Lower lobe of right lung (tissue), 2 donors: ENCODE measurements at regions not wholly inside any gene's neighbourhood (a gene's known extent, or its start where the extent isn't known, plus 50 kb on each side); places are given as distances from the start of the nearest gene placed in this dataset.
"Not testable (repeated sequence)": the region's sequence is repeated elsewhere in the genome, so short reads cannot be mapped to it uniquely, and the experiment has no call there.

Source experiments
- ATAC-seq, 2 donors: fragments of 200-7000 bp; cut with Tn5 transposase; one replicate each; pipeline ENCODE4 v1.9.1; 2020 to 2022; ENCODE audit warnings: mild to moderate bottlenecking in 2 of 2, moderate library complexity in 2 of 2
- DNase-seq: peaks from one replicate; pipeline ENCODE4 v3.0.0-alpha.2; 2020
- H3K27ac ChIP-seq: fragments of 200-600 bp; one replicate; pipeline ENCODE4 v1.8.0; 2022
- H3K27me3 ChIP-seq: fragments of 200-600 bp; one replicate; pipeline ENCODE4 v1.8.0; 2022; ENCODE audit warnings: low read depth
- H3K36me3 ChIP-seq: fragments of 200-600 bp; one replicate; pipeline ENCODE4 v1.8.0; 2022; ENCODE audit warnings: mild to moderate bottlenecking
- H3K4me1 ChIP-seq: fragments of 200-600 bp; one replicate; pipeline ENCODE4 v1.8.0; 2022
- H3K4me3 ChIP-seq: fragments of 200-600 bp; one replicate; pipeline ENCODE4 v1.8.0; 2022; ENCODE audit warnings: mild to moderate bottlenecking
- H3K9me3 ChIP-seq: fragments of 200-600 bp; one replicate; pipeline ENCODE4 v1.8.0; 2022
- intact Hi-C: fragments of 100-400 bp; cut with DNase I; formaldehyde crosslinking; loops from one replicate; pipeline ENCODE4 v1.11.0; 2022
- TF ChIP-seq, protein P1 (sequence below): fragments of 200-600 bp; IDR thresholded peaks from one replicate; pipeline ENCODE4 v1.8.0; 2022; ENCODE audit warnings: antibody characterized with exemption, mild to moderate bottlenecking
- donor health status: DM: no; HTN: yes; CAD: no; lungs with severe emphysema.

DNA sequence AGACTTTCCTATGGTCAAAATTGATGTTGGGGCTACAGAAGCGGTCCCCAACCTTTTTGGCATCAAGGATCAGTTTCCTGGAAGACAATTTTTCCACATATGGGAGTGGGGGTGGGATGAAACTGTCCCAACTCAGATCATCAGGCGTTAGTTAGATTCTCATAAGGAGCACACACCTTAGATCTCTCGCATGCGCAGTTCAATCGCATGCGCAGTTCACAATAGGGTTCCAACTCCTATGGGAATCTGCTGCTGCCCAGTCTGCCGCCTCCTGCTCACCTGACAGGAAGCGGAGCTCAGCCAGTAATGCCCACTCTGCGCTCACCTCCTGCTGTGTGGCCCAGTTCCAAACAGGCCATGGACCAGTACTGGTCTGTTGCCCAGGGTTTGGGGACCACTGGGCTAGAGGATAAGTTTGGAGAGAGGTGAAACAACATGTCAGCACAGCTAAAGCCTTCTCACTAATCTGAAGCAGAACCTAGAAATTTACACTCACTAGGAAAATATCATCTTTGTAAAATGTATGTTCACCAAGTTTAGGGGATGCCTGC is 410.8 kb upstream of the ZNF804A start:
- TF ChIP-seq, protein P1, sequence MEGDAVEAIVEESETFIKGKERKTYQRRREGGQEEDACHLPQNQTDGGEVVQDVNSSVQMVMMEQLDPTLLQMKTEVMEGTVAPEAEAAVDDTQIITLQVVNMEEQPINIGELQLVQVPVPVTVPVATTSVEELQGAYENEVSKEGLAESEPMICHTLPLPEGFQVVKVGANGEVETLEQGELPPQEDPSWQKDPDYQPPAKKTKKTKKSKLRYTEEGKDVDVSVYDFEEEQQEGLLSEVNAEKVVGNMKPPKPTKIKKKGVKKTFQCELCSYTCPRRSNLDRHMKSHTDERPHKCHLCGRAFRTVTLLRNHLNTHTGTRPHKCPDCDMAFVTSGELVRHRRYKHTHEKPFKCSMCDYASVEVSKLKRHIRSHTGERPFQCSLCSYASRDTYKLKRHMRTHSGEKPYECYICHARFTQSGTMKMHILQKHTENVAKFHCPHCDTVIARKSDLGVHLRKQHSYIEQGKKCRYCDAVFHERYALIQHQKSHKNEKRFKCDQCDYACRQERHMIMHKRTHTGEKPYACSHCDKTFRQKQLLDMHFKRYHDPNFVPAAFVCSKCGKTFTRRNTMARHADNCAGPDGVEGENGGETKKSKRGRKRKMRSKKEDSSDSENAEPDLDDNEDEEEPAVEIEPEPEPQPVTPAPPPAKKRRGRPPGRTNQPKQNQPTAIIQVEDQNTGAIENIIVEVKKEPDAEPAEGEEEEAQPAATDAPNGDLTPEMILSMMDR = no peak
- Histone ChIP-seq H3K27me3 (no peaks in the 10 kb centered on the region), H3K27ac (no peak overlapping the region), H3K36me3 (no peaks in the 10 kb centered on the region), H3K4me3 (no peak overlapping the region), H3K4me1 (no peaks in the 10 kb centered on the region), H3K9me3 (no peaks in the 10 kb centered on the region)
- intact Hi-C loops = no loop called here
- no peak for ATAC-seq
- DNase-seq = no peak

DNA sequence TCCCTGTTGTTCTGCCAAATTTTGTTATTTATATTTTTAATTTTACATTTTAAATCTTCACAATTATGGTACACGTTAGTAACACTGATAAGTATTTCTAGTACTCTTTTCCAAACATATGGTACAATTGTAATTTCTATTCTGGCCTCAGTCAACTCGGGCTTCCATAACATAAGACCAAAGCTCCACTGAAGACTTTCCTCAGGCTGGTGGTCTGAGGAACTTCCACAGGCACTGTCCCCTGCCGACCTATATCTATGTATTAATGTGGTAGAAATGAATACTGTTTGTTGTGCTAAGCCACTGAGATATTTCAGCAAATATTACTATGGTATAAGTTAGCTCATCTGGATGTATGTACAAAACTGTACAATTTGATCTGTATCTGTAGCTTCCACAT is 407.6 kb upstream of the ZNF804A start:
- TF ChIP-seq, protein P1 = no peak
- Histone ChIP-seq H3K36me3 (no peaks in the 10 kb centered on the region), H3K27ac (no peak overlapping the region), H3K9me3 (no peaks in the 10 kb centered on the region), H3K27me3 (no peaks in the 10 kb centered on the region), H3K4me3 (no peak overlapping the region), H3K4me1 (no peaks in the 10 kb centered on the region)
- ATAC-seq (no peak), DNase-seq (no peak)
- intact Hi-C loops = no loop called here

DNA sequence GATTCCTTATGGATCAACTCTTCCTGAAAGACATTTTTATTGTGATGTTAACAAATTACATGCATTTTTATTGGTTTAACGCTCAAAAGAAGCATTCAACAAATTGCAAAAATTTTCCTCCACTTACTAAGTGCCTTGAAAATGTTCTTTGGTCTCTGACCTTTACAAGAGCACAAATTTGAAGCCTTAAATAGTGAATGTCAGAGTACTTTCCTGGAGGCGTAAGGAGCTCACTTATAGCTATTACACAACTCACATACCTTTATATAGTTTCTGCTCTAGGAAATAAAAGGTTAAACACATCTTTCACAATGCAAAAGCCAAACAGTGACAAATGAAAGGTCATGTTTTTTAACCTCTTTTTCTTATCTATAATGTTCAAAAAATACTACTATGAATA is 405.7 kb upstream of the ZNF804A start:
- no peak overlapping the region for H3K4me3 ChIP-seq
- TF ChIP-seq, protein P1 = no peak
- no peak for DNase-seq
- intact Hi-C loops = no loop called here
- H3K27me3 ChIP-seq = no peaks in the 10 kb centered on the region
- ATAC-seq = no peak
- no peaks in the 10 kb centered on the region for H3K9me3 ChIP-seq
- H3K36me3 ChIP-seq = no peaks in the 10 kb centered on the region
- no peaks in the 10 kb centered on the region for H3K4me1 ChIP-seq
- H3K27ac ChIP-seq = no peak overlapping the region

DNA sequence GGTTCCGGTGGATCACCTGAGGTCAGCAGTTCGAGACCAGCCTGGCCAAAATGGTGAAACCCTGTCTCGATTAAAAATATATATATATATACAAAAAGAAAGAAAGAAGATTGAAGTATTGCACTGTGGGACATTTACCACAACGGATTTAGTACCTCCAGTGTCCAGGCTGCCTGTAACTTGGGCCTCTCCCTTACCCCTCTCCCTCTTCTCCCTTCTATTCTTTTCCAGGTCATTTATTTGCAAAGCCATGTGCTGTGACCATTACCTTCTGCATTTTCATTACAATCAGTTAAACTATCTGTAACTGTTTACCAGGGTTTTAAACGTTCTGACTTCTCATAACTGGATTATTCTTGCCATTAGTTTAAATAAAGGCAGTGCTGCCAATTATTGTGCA is 400.9 kb upstream of the ZNF804A start:
- Histone ChIP-seq H3K36me3 (no peaks in the 10 kb centered on the region), H3K4me1 (no peaks in the 10 kb centered on the region), H3K27ac (no peak overlapping the region), H3K4me3 (no peak overlapping the region), H3K9me3 (no peaks in the 10 kb centered on the region), H3K27me3 (no peaks in the 10 kb centered on the region)
- ATAC-seq (no peak), DNase-seq (no peak)
- TF ChIP-seq, protein P1 = no peak
- intact Hi-C loops = no loop called here

DNA sequence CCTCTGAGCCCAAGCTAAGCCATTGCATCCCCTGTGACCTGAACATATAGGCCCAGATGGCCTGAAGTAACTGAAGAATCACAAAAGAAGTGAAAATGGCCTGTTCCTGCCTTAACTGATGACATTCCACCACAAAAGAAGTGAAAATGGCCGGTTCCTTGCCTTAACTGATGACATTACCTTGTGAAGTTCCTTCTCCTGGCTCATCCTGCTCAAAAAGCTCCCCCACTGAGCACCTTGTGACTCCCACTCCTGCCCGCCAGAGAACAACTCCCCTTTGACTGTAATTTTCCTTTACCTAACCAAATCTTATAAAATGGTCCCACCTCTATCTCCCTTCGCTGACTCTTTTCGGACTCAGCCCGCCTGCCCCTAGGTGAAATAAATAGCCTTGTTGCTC is 399.5 kb upstream of the ZNF804A start:
- H3K36me3 ChIP-seq, DNase-seq, H3K9me3 ChIP-seq, H3K27me3 ChIP-seq, ATAC-seq, H3K27ac ChIP-seq, intact Hi-C loops, H3K4me3 ChIP-seq, H3K4me1 ChIP-seq: not testable (repeated sequence)

DNA sequence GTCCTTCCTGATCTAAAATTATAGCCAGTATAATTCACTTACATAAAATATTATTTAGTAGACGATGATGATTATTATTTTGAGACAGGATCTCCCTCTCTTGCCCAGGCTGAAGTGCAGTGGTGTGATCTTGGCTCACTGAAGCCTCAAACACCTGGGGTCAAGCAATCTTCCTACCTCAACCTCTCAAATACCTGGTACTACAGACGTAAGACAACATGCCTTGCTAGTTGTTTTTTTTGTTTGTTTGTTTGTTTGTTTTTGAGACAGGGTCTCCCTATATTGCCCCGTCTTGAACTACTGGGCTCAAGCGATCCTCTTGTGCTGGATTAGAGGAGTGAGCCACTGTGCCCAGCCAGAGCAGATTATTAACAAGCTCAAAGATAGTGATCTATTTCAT is 399.1 kb upstream of the ZNF804A start:
- TF ChIP-seq, protein P1 = no peak
- Histone ChIP-seq H3K4me3 (no peak overlapping the region), H3K27ac (no peak overlapping the region), H3K27me3 (no peaks in the 10 kb centered on the region), H3K36me3 (no peaks in the 10 kb centered on the region), H3K4me1 (no peaks in the 10 kb centered on the region), H3K9me3 (no peaks in the 10 kb centered on the region)
- DNase-seq (no peak), ATAC-seq (no peak)
- intact Hi-C loops = no loop called here
